HG03066 (cell line): ENCODE measurements at regions not wholly inside any gene's neighbourhood (a gene's known extent, or its start where the extent isn't known, plus 50 kb on each side); places are given as distances from the start of the nearest gene placed in this dataset.

Source experiments
- ATAC-seq: cut with Tn5 transposase; IDR thresholded peaks from one replicate; pipeline ENCODE4 v1.9.1; 2021; ENCODE audit warnings: low read depth; ENCODE audit not compliant: unreplicated experiment

GRCh38 chr13:31853643-31854326, 114.5 kb downstream of the RXFP2 start:
- ATAC-seq: no peak

GRCh38 chr13:31859571-31859970, 120.2 kb downstream of the RXFP2 start:
- ATAC-seq: no peak

GRCh38 chr13:31860002-31860401, 120.7 kb downstream of the RXFP2 start:
- ATAC-seq: no peak

GRCh38 chr13:31862828-31863227, 123.5 kb downstream of the RXFP2 start:
- ATAC-seq: no peak

GRCh38 chr13:31864307-31864706, 125.0 kb downstream of the RXFP2 start:
- no peak for ATAC-seq

- no peak for ATAC-seq
Measured at GRCh38 chr13:31866099-31866498, 126.8 kb downstream of the RXFP2 start.

- no peak for ATAC-seq
Measured at GRCh38 chr13:31867709-31868108, 128.4 kb downstream of the RXFP2 start.

GRCh38 chr13:31869582-31869981, 130.3 kb downstream of the RXFP2 start:
- no peak for ATAC-seq

- no peak for ATAC-seq
Measured at GRCh38 chr13:31870511-31870910, 131.2 kb downstream of the RXFP2 start.

- ATAC-seq: no peak
Measured at GRCh38 chr13:31873145-31873544, 133.8 kb downstream of the RXFP2 start.

GRCh38 chr13:31875134-31875533, 135.8 kb downstream of the RXFP2 start:
- no peak for ATAC-seq

- no peak for ATAC-seq
Measured at GRCh38 chr13:31878052-31878451, 138.7 kb downstream of the RXFP2 start.

GRCh38 chr13:31878495-31878894, 139.2 kb downstream of the RXFP2 start:
- no peak for ATAC-seq

GRCh38 chr13:31878955-31879354, 139.6 kb downstream of the RXFP2 start:
- no peak for ATAC-seq

GRCh38 chr13:31880851-31881494, 141.6 kb downstream of the RXFP2 start:
- no peak for ATAC-seq

GRCh38 chr13:31881495-31881882, 142.2 kb downstream of the RXFP2 start:
- ATAC-seq: no peak

- ATAC-seq: no peak
Measured at GRCh38 chr13:31882794-31883193, 143.5 kb downstream of the RXFP2 start.

GRCh38 chr13:31884556-31884955, 145.2 kb downstream of the RXFP2 start:
- no peak for ATAC-seq

- no peak for ATAC-seq
Measured at GRCh38 chr13:31885994-31886393, 145.6 kb upstream of the FRY start.

GRCh38 chr13:31887286-31887685, 144.3 kb upstream of the FRY start:
- no peak for ATAC-seq

GRCh38 chr13:31890946-31891345, 140.6 kb upstream of the FRY start:
- ATAC-seq: no peak

GRCh38 chr13:31891472-31891871, 140.1 kb upstream of the FRY start:
- no peak for ATAC-seq
